ENCODE measurements at regions not wholly inside any gene's neighbourhood (a gene's known extent, or its start where the extent isn't known, plus 50 kb on each side); places are given as distances from the start of the nearest gene placed in this dataset.

DNA sequence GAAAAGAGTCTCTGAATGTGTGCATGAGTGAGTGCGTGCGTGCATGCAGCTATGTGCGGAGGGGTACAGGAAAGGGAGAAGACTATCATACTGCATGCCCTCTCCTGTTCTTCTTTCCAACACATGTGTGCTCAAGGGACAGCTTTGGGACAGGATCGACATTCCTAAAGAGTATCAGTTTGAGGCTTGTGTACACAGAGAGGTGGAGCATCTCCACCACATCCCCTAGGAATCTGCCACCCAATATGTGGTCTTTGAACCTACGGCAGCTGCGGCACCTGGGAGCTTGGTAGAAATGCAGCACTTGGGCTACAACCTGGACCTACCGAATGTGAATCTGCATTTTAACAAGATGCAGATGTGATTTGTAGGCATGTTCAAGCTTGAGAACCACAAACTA is 132.3 kb upstream of the GLRA1 start:
- peaks cover 2% of the 10 kb centered on the region for H3K36me3 Mint-ChIP-seq
- no peak for TF ChIP-seq EZH2phosphoT487 (IDR thresholded peaks at IDR 0.05)
- TF ChIP-seq EZH2 (IDR thresholded peaks at IDR 0.05), result no peak
- TF ChIP-seq CTCF (IDR thresholded peaks at IDR 0.05), result no peak
- peaks cover 15% of the 10 kb centered on the region for H3K4me1 Mint-ChIP-seq
- H3K9me3 Mint-ChIP-seq, result no peaks in the 10 kb centered on the region
- peaks cover 35% of the 10 kb centered on the region for H3K27me3 ChIP-seq
- H3K4me2 ChIP-seq, result no peak overlapping the region
- H4K20me1 ChIP-seq (ENCODE audit: low read depth), result no peaks in the 10 kb centered on the region
- H3K9me3 ChIP-seq (ENCODE audit: low read depth), result no peaks in the 10 kb centered on the region
- H3K27me3 Mint-ChIP-seq (ENCODE audit: insufficient read depth, low read depth), result no peaks in the 10 kb centered on the region
- H3K27ac Mint-ChIP-seq, result no peak overlapping the region
- no peak overlapping the region for H2AFZ ChIP-seq (replicated peaks)
- no peak overlapping the region for H3K4me3 Mint-ChIP-seq
- H3K4me3 ChIP-seq, result no peak overlapping the region
- no peak overlapping the region for H3K27ac ChIP-seq
- DNase-seq (ENCODE audit: low spot score), result no peak
- H3K36me3 ChIP-seq, result no peaks in the 10 kb centered on the region
- H3F3A ChIP-seq (ENCODE audit: low read depth), result peaks cover 4% of the 10 kb centered on the region
- no peaks in the 10 kb centered on the region for H3K79me2 ChIP-seq (ENCODE audit: low read depth)
- peaks cover 17% of the 10 kb centered on the region for H3K4me1 ChIP-seq
- no peak overlapping the region for H3K9ac ChIP-seq

DNA sequence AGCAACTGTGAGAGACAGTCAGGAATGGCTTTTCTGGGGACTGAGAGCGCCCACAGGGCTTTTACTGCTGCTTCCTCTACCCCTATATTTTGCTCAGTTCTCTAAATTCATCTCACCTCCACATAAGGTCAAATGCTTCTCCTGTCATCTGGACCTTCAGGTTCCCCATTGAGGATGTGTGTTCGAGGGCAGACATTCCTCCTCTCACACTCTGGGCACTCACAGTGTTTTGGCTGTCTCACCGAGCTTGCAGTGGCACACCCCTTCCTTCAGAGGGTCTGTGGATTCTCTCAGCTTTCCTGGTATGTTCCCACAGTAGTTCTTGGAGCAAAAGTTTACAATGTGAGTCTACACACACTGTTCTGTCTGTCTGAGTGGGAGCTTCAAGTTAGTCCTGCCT is 127.8 kb upstream of the GLRA1 start:
- no peak for DNase-seq (ENCODE audit: low spot score)
- no peak for TF ChIP-seq CTCF (IDR thresholded peaks at IDR 0.05)
- peaks cover 2% of the 10 kb centered on the region for H3K27me3 Mint-ChIP-seq (ENCODE audit: insufficient read depth, low read depth)
- Histone ChIP-seq H3K27ac (no peak overlapping the region), H2AFZ (replicated peaks) (no peak overlapping the region), H3K36me3 (no peaks in the 10 kb centered on the region), H3K9me3 (ENCODE audit: low read depth) (no peaks in the 10 kb centered on the region), H3K79me2 (ENCODE audit: low read depth) (no peaks in the 10 kb centered on the region), H4K20me1 (ENCODE audit: low read depth) (no peaks in the 10 kb centered on the region), H3K4me3 (no peak overlapping the region), H3K27me3 (peaks cover 52% of the 10 kb centered on the region), H3F3A (ENCODE audit: low read depth) (peaks cover 11% of the 10 kb centered on the region), H3K4me2 (peak overlapping the region; percentile 50), H3K4me1 (peaks cover 22% of the 10 kb centered on the region), H3K9ac (no peak overlapping the region)
- peaks cover 16% of the 10 kb centered on the region for H3K4me1 Mint-ChIP-seq
- no peak overlapping the region for H3K4me3 Mint-ChIP-seq
- H3K36me3 Mint-ChIP-seq, result peaks cover 4% of the 10 kb centered on the region
- peak overlapping the region; percentile 65 for H3K27ac Mint-ChIP-seq
- H3K9me3 Mint-ChIP-seq, result peaks cover 28% of the 10 kb centered on the region

DNA sequence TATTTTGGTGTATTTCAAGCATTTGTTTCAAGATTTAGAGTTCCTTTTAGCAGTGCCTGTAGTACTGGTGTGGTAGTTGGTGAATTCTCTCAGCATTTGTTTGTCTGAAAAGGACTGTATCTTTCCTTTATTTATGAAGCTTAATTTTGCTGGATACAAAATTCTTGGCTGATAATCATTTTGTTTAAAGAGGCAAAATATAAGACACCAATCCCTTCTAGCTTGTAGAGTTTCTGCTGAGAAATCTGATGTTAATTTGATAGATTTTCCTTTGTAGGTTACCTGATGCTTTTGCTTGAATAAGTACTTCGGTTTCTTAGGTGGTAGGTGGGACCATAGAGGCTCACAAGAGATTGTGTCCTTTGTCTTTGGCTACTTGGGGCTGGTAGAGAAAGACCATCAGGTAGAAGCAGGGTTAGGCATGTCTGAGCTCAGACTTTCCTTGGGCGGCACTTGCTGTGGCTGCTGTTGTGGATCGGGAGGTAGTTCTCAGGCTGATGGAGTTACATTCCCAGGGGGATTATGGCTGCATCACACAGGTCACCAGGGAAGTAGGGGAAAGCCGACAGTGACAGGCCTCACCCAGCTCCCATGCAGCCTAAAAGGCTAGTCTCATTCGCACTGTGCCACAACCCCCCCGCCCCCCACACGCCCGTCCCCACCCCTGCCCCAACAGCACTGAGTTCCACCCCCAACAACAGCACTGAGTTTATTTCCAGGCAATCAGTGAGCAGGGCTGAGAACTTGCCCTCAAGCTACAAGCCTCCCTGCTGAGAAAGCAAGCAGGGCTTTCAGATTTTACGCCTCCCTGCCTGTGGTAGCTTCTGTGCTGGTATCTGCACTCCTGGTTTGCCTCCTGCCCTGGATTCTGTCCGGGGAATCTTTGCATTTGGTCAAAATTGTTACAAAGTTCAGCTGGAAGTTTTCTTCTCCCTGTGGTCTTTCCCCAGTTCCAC is 127.1 kb upstream of the GLRA1 start:
- H3K9me3 Mint-ChIP-seq, result peaks cover 28% of the 10 kb centered on the region
- Histone ChIP-seq H3K4me2 (peak overlapping the region; percentile 50), H3K27me3 (peaks cover 52% of the 10 kb centered on the region), H4K20me1 (ENCODE audit: low read depth) (no peaks in the 10 kb centered on the region), H3K4me1 (peaks cover 22% of the 10 kb centered on the region), H2AFZ (replicated peaks) (no peak overlapping the region), H3K36me3 (no peaks in the 10 kb centered on the region), H3K9me3 (ENCODE audit: low read depth) (no peaks in the 10 kb centered on the region), H3F3A (ENCODE audit: low read depth) (peaks cover 11% of the 10 kb centered on the region), H3K4me3 (no peak overlapping the region), H3K9ac (no peak overlapping the region), H3K79me2 (ENCODE audit: low read depth) (no peaks in the 10 kb centered on the region), H3K27ac (no peak overlapping the region)
- peaks cover 4% of the 10 kb centered on the region for H3K36me3 Mint-ChIP-seq
- TF ChIP-seq EZH2 (IDR thresholded peaks at IDR 0.05) (no peak), CTCF (IDR thresholded peaks at IDR 0.05) (no peak), EZH2phosphoT487 (IDR thresholded peaks at IDR 0.05) (no peak)
- H3K4me1 Mint-ChIP-seq, result peaks cover 16% of the 10 kb centered on the region
- peak overlapping the region; percentile 14 for H3K4me3 Mint-ChIP-seq
- DNase-seq (ENCODE audit: low spot score), result peak; percentile 77
- H3K27ac Mint-ChIP-seq, result peak overlapping the region; percentile 65
- peaks cover 2% of the 10 kb centered on the region for H3K27me3 Mint-ChIP-seq (ENCODE audit: insufficient read depth, low read depth)
